ENCODE measurements at regions not wholly inside any gene's neighbourhood (a gene's known extent, or its start where the extent isn't known, plus 50 kb on each side); places are given as distances from the start of the nearest gene placed in this dataset.

DNA sequence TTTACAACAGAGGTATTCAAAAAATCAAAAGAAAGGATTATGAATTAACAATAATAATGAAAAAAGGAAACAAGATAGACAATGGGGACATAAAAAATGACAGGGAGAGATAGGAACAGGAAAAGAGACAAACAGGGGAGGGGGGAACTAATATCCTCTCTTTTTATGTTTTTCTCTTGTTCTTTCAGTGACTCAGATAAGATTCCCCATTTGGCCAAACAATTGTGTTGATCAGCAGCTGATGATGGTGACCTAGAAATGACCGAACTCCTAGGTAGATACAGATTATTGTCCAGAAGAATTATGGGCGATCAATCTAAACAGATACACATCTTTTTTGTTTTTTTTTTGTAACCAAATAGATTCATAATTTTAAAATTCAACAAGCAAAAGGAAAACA, 1277.2 kb upstream of the FLRT2 start:
- no peaks in the 10 kb centered on the region for H3K9me3 ChIP-seq (ENCODE audit: control insufficient read depth, insufficient read depth, low read depth, low read length)
- H3K36me3 ChIP-seq (ENCODE audit: control insufficient read depth, insufficient read depth, low read length), result no peaks in the 10 kb centered on the region
- ChIA-PET POLR2A (no interaction called here), CTCF (no interaction called here)
- H3K27ac ChIP-seq (ENCODE audit: low read length), result no peak overlapping the region
- H3K4me3 ChIP-seq (ENCODE audit: low read depth in 2 of 2, low read length in 2 of 2), result no peak overlapping the region
- H3K4me1 ChIP-seq (ENCODE audit: control insufficient read depth, insufficient read depth, low read length), result no peaks in the 10 kb centered on the region
- no peak for TF ChIP-seq SIN3A (IDR thresholded peaks at IDR 0.05; ENCODE audit: borderline replicate concordance, insufficient read depth, low read depth, low read length)
- no peak for TF ChIP-seq CTCF (IDR thresholded peaks at IDR 0.05)
- TF ChIP-seq TCF7L2 (IDR thresholded peaks at IDR 0.05; ENCODE audit: low read depth, low read length), result no peak
- no peak for TF ChIP-seq POLR2AphosphoS5 (IDR thresholded peaks at IDR 0.05; ENCODE audit: low read depth, low read length)
- TF ChIP-seq, protein P1, sequence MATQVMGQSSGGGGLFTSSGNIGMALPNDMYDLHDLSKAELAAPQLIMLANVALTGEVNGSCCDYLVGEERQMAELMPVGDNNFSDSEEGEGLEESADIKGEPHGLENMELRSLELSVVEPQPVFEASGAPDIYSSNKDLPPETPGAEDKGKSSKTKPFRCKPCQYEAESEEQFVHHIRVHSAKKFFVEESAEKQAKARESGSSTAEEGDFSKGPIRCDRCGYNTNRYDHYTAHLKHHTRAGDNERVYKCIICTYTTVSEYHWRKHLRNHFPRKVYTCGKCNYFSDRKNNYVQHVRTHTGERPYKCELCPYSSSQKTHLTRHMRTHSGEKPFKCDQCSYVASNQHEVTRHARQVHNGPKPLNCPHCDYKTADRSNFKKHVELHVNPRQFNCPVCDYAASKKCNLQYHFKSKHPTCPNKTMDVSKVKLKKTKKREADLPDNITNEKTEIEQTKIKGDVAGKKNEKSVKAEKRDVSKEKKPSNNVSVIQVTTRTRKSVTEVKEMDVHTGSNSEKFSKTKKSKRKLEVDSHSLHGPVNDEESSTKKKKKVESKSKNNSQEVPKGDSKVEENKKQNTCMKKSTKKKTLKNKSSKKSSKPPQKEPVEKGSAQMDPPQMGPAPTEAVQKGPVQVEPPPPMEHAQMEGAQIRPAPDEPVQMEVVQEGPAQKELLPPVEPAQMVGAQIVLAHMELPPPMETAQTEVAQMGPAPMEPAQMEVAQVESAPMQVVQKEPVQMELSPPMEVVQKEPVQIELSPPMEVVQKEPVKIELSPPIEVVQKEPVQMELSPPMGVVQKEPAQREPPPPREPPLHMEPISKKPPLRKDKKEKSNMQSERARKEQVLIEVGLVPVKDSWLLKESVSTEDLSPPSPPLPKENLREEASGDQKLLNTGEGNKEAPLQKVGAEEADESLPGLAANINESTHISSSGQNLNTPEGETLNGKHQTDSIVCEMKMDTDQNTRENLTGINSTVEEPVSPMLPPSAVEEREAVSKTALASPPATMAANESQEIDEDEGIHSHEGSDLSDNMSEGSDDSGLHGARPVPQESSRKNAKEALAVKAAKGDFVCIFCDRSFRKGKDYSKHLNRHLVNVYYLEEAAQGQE (IDR thresholded peaks at IDR 0.05; ENCODE audit: insufficient read depth in 1 of 2, low read depth in 2 of 2, low read length in 1 of 2), result no peak
- DNase-seq (ENCODE audit: low read depth, low spot score) (no peak), ATAC-seq (no peak)
- BruUV-seq (replicated peaks), result no TSS peak
- no peaks in the 10 kb centered on the region for H3K27me3 ChIP-seq (ENCODE audit: control insufficient read depth, insufficient read depth, low read length)
- in situ Hi-C loops (cut with HindIII; ENCODE audit: low pct_unique_long_range_greater_than_20kb, low sequenced_read_pairs) (no loop called here), intact Hi-C loops (cut with micrococcal nuclease; ENCODE audit: unreplicated experiment) (no loop called here)

DNA sequence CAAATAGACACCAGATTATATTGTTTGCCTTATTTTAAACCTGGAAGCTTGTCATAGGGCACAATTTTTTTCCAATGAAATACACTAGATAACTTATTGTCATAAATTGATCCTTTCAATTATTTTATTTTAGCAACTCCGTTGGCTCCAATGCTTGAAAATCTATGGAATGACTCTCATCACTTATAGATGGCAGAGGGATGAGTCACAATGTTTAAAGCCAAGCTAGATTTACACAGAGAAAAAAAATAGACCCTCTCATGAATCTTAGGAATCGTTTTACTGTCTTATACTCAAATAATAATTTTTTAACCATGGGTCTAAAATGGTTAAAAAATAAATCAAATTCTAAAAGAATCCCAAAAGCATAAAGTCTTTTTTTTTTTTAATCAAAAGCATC, 1276.6 kb upstream of the FLRT2 start:
- no peak overlapping the region for H3K4me3 ChIP-seq (ENCODE audit: low read depth in 2 of 2, low read length in 2 of 2)
- H3K27me3 ChIP-seq (ENCODE audit: control insufficient read depth, insufficient read depth, low read length), result no peaks in the 10 kb centered on the region
- ChIA-PET POLR2A (no interaction called here), CTCF (no interaction called here)
- ATAC-seq (no peak), DNase-seq (ENCODE audit: low read depth, low spot score) (no peak)
- no peak for TF ChIP-seq SIN3A (IDR thresholded peaks at IDR 0.05; ENCODE audit: borderline replicate concordance, insufficient read depth, low read depth, low read length)
- TF ChIP-seq TCF7L2 (IDR thresholded peaks at IDR 0.05; ENCODE audit: low read depth, low read length), result no peak
- BruUV-seq (replicated peaks), result no TSS peak
- H3K9me3 ChIP-seq (ENCODE audit: control insufficient read depth, insufficient read depth, low read depth, low read length), result no peaks in the 10 kb centered on the region
- H3K27ac ChIP-seq (ENCODE audit: low read length), result no peak overlapping the region
- intact Hi-C loops (cut with micrococcal nuclease; ENCODE audit: unreplicated experiment) (no loop called here), in situ Hi-C loops (cut with HindIII; ENCODE audit: low pct_unique_long_range_greater_than_20kb, low sequenced_read_pairs) (no loop called here)
- no peaks in the 10 kb centered on the region for H3K4me1 ChIP-seq (ENCODE audit: control insufficient read depth, insufficient read depth, low read length)
- no peaks in the 10 kb centered on the region for H3K36me3 ChIP-seq (ENCODE audit: control insufficient read depth, insufficient read depth, low read length)

DNA sequence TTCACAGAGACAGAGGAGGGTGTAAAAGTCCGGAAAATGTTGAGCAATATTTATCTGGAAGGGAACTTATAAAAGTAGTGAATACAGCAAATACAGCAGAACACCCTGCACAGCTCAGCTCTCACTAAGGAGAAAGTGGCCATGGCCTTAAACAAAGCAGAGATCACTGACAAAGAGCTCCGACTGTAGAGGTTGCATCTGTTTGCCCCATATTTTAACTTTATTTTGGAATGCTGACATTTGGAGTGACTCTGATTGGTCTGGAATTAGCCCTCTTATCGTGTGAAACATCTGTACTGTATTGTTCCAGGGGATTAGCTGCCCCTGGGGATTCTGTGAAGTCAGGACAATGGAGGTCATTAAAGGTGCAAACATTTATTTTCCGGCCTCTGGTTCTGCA, 1275.7 kb upstream of the FLRT2 start:
- POLR2A ChIA-PET, result no interaction called here
- in situ Hi-C loops (cut with HindIII; ENCODE audit: low pct_unique_long_range_greater_than_20kb, low sequenced_read_pairs), result no loop called here

More for the DNA sequence above, 1275.7 kb upstream of the FLRT2 start:
- CTCF ChIA-PET, result no interaction called here
- no peaks in the 10 kb centered on the region for H3K36me3 ChIP-seq (ENCODE audit: control insufficient read depth, insufficient read depth, low read length)
- TF ChIP-seq TCF7L2 (IDR thresholded peaks at IDR 0.05; ENCODE audit: low read depth, low read length) (no peak), CTCF (IDR thresholded peaks at IDR 0.05) (no peak), POLR2AphosphoS5 (IDR thresholded peaks at IDR 0.05; ENCODE audit: low read depth, low read length) (no peak)
- TF ChIP-seq, protein P1 (IDR thresholded peaks at IDR 0.05; ENCODE audit: insufficient read depth in 1 of 2, low read depth in 2 of 2, low read length in 1 of 2), result no peak
- intact Hi-C loops (cut with micrococcal nuclease; ENCODE audit: unreplicated experiment), result no loop called here
- DNase-seq (ENCODE audit: low read depth, low spot score), result no peak
- no peaks in the 10 kb centered on the region for H3K4me1 ChIP-seq (ENCODE audit: control insufficient read depth, insufficient read depth, low read length)
- H3K4me3 ChIP-seq (ENCODE audit: low read depth in 2 of 2, low read length in 2 of 2), result no peak overlapping the region
- no peaks in the 10 kb centered on the region for H3K27me3 ChIP-seq (ENCODE audit: control insufficient read depth, insufficient read depth, low read length)
- no peak for ATAC-seq
- no TSS peak for BruUV-seq (replicated peaks)
- no peak overlapping the region for H3K27ac ChIP-seq (ENCODE audit: low read length)
- H3K9me3 ChIP-seq (ENCODE audit: control insufficient read depth, insufficient read depth, low read depth, low read length), result no peaks in the 10 kb centered on the region
